ENCODE measurements at regions not wholly inside any gene's neighbourhood (a gene's known extent, or its start where the extent isn't known, plus 50 kb on each side); places are given as distances from the start of the nearest gene placed in this dataset.
A peak's percentile ranks its signal among the peaks of the same experiment; 100 is the strongest.
"Not testable (repeated sequence)": the region's sequence is repeated elsewhere in the genome, so short reads cannot be mapped to it uniquely, and the experiment has no call there.

DNA sequence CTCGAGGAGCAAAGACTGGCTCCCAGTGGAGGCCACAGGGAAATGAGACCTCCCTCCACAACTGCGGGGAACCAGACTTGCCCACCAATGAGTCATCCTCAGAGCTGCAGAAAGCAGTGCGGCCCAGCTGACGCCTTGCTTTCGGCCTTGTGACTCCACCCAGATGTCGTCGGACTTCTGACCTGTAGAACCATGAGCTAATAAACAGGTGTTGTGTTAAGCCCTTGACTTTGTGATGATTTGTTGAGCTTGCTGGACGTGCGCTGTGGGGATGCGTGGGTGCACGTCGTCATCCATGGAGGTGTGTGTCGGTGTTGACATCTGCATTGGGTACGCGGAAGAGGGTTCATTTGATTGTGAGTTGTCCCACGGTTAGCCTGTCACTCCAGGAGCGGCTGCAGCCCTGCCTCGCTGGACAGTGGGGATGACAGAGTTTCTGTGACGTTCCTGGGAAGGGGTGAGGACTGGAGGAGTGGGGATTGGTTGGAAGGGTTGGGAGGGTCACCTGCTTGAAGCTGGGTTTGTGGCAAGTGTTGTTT lies 154.1 kb downstream of the SH3BP4 start:
- DNase-seq (ENCODE audit: low read depth) = no peak

DNA sequence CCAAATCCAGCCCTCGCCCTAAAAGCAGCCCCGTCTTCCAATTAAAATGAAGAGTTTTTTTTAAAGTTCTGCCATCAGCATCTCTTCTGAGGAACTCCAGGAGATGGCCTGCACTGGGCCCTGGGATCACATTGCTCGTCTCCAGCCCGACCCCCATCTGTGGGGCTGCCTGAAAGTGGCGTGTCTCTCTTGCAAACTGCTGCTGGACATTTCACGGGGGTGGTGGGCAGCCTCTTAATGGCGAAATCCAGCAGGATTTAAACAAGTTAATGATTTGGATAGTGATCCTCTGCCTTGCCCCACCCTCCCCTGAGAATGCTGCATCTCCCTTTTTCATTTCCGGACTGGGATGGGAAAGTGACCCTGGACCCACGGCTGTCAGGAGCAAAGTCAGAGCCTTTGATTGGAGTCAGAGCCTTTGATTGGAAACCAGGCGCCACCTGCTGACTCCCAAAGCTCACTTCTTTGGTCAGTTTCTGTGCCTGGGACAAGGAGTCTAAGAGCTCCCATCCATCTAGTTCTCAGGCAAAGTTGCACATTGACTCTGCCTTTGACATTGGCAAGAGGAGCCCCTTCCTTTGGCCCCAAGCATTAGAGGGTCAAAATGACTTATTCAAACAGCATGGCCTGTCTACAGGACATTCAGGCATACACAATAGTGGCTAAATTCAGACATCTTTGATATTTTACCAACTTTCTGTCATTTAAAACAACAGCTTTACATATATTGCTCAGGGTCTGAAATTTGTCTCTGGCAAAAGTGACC lies 155.2 kb downstream of the SH3BP4 start:
- no peak for DNase-seq (ENCODE audit: low read depth)

DNA sequence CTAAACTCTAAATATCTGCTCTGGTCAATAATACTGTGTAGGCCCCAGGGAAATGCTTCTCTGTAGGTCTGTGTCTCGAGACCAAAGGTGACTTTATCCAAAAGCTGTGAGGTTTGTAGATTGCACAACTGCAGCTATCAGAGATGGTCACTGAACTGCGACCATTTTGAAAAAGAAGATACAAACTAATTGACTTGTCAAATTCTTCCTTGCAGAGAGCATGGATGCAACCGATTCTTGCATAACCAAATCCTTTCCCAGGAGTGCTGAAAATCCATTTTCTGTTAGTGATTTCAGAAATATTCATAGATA lies 155.8 kb downstream of the SH3BP4 start:
- no peak for DNase-seq (ENCODE audit: low read depth)

DNA sequence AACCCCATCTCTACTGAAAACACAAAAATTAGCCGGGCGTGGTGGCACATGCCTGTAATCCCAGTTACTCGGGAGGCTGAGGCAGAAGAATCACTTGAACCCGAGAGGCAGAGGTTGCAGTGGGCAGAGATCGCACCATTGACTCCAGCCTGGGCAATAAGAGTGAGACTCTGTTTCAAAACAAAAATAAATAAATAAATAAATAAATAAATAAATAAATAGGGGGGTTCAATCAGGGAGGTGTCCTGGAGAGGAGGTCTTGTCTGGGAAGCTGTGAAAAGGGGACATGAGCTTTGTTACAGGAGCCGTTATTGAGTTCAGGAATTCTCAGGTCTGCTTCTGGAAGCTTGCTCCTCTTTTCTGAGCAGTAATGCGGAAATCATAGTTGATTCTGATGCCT lies 157.7 kb downstream of the SH3BP4 start:
- not testable (repeated sequence) for DNase-seq (ENCODE audit: low read depth)

- no peak for DNase-seq (ENCODE audit: low read depth)
Measured at GRCh38 chr2:235112365-235112764, 160.5 kb downstream of the SH3BP4 start.

DNA sequence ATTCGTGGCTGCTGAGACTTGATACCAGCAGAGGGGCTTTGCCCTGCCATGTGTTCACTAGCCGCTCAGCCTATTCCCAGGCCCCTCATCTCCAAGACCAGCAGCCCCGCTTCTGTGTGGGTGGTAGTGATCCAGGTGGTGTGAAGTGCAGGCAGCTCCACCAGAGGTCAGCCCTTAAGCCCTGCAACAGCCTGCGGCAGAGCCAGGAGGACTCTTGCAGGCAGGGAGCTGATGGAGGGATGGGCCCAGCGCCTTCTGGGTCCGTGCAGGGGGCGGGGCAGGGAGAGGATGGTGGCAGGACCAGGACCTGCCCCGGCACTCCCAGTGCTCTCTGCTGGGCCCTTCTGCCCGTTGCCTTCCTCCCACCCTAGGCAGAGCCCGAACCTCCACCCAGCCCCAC lies 162.0 kb downstream of the SH3BP4 start:
- no peak for DNase-seq (ENCODE audit: low read depth)

- no peak for DNase-seq (ENCODE audit: low read depth)
Measured at GRCh38 chr2:235114286-235114685, 162.5 kb downstream of the SH3BP4 start.

DNA sequence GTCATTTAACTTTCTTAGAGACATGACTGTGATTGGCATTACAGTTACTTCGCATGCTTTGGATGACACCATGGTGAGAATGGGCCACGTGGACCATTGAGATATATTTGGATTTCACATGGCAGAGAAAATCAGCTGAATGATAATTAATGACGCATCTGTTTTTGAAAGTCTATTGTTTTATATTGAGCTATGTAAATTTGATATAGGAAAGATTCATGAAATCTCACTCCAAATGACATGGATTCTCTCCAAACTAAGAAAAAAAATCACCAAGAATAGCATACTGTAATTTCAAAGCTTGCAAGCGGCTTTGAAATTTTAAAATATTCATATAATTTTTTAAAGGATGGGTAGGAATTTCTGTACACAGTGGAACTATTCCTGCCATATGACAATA lies 163.7 kb downstream of the SH3BP4 start:
- DNase-seq (ENCODE audit: low read depth) = no peak

GRCh38 chr2:235116885-235117492 lies 165.2 kb downstream of the SH3BP4 start:
- DNase-seq (ENCODE audit: low read depth) = no peak

DNA sequence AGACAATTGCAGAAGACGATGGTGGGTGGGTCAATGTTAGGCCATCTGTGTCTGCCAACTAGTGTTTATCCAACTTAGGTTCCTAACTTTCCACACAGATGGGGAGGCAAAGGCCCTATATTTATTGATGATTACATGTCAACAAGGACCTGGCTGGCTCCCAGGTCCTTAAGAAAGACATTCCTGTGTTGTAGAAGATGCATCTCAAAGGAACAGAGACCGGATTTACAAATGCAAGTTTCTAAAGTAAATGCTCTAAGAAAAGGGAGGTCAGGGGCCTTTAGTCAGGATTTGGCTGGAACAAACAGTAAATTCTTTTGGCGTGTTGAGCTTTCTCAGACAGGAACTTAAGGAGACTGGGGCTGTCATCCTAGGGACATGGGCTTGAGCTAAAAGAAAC lies 175.0 kb downstream of the SH3BP4 start:
- DNase-seq (ENCODE audit: low read depth) = no peak

DNA sequence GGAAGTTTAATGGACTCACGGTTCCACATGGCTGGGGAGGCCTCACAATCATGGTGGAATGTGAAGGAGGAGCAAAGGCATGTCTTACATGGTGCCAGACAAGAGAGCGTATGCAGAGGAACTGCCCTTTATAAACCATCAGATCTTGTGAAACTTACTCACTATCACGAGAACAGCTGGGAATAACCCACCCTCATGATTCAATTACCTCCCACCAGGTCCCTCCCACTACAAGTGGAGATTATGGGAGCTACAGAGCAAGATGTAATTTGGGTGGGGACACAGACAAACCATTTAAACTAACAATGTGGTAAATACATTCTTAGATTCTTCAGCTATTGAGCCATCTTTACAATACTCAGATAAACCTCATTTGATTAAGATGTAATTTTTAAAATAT lies 176.1 kb downstream of the SH3BP4 start:
- no peak for DNase-seq (ENCODE audit: low read depth)

- no peak for DNase-seq (ENCODE audit: low read depth)
Measured at GRCh38 chr2:235129850-235130249, 178.0 kb downstream of the SH3BP4 start.

GRCh38 chr2:235131334-235132305 lies 179.8 kb downstream of the SH3BP4 start:
- no peak for DNase-seq (ENCODE audit: low read depth)

DNA sequence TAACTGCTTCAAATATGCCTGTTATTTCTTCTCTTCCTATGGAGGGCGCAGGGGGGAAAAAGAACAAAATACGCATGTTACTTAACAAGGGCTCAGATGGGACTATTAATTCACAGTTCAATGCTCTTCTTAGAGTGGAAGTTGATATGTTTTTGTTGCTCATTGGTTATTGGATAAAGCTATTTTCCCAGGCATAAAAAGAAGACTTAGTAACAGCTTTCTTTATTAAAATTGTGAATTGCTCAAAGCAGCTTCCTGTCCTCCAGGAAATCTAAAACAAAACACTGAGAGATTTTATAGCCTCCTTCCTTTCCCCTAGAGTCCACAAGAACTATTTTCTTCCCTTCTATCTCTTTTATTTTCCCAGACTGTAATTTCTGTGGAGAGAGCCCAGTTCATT lies 180.8 kb downstream of the SH3BP4 start:
- DNase-seq (ENCODE audit: low read depth) = no peak

DNA sequence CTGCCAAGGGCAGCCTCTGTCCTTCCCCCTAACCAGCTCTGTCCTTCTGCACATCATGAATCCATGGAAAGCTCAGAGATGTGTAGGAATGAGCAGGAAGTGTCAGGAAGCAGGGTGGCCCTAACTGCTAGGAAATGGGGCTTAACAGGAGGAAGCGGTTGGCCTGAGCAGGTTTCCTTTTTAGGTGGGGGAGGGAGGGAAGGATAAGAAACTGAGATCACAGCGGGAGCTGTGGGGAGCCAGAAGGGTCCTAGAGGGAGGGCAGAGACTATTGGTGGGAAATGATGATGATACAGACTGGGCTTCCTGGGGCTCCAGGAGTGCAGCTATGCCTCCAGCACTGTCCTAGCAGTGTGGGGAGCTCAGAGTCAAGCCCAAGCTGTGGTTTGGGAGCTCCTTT lies 182.0 kb downstream of the SH3BP4 start:
- DNase-seq (ENCODE audit: low read depth) = no peak

- no peak for DNase-seq (ENCODE audit: low read depth)
Measured at GRCh38 chr2:235134420-235134819, 182.6 kb downstream of the SH3BP4 start.

- no peak for DNase-seq (ENCODE audit: low read depth)
Measured at GRCh38 chr2:235135195-235135965, 183.6 kb downstream of the SH3BP4 start.

DNA sequence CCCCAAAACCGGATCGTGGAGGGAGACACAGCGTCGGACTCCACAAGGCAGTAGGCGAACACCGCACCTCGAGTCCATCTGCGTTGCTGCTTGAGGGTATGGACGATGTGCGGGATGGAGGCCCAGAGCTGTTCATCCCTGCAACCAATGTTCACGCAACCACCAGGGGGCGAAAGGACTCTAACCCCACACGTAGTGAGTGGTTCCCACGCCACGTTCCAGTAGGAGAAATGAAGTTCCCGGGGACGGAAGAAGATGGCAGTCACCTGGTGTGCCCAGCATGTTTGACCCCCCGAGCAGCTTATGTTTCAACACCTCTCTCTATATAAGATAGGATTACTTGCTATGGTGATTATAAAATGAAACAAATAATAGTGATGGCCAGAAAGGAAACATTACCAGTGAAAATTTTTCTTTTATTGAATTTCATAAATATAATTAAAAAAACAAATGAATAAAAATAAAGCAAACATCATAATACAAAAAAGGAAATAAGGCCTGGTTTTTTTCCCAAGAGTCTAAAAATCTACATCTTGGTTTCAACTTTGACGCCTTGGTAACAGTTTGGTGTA lies 184.3 kb downstream of the SH3BP4 start:
- DNase-seq (ENCODE audit: low read depth) = peak; percentile 41

DNA sequence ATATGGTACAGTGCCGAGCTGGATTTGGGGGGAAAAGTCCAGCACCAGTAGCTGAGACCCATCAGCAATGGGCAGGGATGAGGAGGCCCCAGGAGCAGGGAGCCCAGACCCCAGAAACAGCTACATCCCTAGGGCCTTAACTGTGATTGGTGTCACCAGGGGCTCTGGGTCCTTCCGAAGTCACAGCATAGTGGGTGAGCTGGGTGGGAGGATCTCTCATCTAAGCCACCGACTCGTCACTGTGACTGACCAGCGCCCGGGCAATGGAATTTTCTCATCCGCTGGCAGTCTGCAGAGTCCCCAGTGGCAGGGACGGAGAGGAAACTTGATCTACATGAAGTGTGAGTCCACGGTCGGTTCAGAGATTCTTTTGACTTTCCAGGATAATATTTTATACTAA lies 186.5 kb downstream of the SH3BP4 start:
- no peak for DNase-seq (ENCODE audit: low read depth)

DNA sequence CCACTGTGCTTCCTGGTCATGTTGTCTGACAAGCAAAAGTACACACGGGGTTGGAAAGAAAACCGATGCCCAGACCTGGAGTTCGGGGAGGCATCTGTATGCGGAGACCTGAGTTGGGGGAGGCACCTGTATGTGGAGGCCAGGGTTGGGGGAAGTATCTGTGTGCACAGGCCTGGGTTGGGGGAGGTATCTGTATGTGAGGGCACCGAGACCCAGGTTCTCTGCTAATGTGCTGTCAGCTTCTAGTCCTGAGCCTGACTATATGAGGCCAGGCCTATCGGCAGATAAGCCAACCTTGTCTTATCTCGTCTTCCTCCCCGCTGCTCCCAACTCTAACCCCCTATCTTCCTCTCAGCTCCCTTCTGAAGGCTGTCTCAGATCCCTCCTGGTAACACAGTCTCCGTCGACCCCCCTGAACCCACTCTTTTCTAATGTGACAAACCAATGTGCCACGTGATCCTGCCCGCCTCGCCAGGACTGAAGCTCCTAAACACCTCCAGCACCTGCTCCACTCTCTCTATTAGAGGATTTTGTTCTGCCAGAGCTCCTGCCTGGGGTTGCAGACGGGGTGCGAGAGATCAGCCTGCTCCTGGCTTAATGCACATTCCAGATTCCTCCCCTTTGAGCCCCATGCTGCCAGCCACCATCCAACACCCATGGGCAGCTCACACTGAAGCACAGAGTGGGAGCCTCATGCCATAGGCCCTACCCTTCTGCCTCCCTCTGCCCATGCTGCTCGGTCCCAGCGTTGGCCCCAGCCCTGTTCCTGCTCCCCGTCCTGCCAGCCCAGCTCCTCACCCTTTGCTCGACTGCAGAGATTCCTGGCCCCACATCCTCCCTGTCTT lies 188.4 kb downstream of the SH3BP4 start:
- DNase-seq (ENCODE audit: low read depth) = no peak

DNA sequence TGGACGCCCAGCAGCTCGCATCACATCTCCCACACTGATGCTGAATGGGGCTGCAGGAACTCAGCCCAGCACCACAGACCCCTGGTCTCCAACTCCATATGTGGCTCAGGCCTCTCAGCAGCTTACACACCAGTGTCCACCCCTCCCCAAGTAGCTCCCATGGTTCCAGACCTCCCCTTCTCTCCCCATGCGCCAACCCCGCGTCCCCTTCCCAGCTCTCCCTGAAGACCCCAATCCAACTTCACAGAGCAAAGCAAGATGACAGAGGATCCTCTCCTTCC lies 188.9 kb downstream of the SH3BP4 start:
- DNase-seq (ENCODE audit: low read depth) = no peak

All from stimulated activated CD8-positive, alpha-beta memory T cell treated with anti-CD3 and anti-CD28 coated beads, Interleukin-12 subunit alpha, Interleukin-12 subunit beta, amount 100 ng/mL, for 1 hour (primary cell).